ENCODE measurements at regions not wholly inside any gene's neighbourhood (a gene's known extent, or its start where the extent isn't known, plus 50 kb on each side); places are given as distances from the start of the nearest gene placed in this dataset.
A peak's percentile ranks its signal among the peaks of the same experiment; 100 is the strongest.

DNA sequence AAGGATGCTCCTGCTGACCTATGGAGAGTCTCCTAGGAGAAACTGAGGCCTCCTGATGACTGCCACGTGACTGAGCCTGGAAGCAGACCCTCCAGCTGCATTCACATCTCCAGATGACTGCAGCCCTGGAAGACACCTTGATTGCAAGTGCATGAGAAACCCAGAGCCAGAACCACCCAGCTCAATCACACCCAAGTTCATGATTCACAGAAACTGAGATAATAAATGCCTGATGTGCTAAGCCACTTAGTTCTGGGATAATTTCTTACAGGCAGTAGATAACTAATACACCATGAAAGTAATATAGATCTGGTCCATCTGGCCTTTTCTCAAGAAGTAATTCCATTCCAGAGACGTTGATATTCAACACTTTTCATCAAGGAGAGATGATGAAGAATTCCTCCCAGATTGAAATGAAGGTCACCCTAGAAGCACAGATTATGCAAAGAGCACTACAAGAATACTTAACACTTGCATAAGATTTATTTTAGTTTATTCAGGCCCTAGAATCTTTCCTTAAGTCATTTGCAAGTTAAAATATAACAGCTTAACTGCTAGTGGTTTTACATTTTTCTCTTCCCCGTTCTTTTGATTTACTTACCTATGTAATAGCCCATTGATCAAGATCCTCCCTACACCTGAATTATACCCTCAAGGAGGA is 208.2 kb upstream of the INHBA start:
- DNase-seq (ENCODE audit: low read depth): peak; percentile 44

DNA sequence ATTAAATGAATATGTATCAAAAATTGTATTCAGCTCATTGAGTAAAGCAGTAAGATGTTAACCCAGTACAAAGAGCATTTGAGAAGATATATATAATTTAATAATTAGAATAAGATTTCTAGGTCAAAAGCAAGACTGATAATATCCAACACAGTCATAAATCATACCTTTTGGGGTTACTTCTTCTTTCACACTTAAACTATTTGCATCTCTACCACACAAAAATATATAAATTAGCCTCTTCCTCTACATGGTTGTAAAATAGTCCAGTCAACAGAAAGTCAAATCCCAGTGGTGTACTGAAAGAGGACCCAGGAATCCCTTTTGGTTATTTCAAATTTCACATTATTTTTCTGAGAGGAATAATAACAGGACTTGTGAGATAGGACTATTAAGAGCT is 204.6 kb upstream of the INHBA start:
- no peak for DNase-seq (ENCODE audit: low read depth)

DNA sequence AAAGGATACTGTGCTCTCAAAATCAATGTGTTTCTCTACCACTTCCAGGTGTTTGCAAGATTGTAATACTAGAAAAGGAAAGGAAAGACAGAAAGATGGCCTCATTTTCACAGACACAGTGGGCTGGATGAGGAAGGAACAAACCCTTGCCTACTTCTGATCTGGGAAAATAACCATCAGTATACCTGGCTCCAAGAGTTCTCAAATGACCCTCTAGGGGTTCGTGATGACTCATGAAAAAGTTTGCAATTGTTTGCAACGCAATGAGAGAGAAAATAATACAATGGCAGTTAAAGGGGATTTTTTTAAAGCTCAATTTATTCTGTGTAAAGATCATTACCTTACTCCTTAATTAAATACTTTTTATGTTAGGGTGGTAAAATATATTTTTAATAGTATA is 197.6 kb upstream of the INHBA start:
- no peak for DNase-seq (ENCODE audit: low read depth)

DNA sequence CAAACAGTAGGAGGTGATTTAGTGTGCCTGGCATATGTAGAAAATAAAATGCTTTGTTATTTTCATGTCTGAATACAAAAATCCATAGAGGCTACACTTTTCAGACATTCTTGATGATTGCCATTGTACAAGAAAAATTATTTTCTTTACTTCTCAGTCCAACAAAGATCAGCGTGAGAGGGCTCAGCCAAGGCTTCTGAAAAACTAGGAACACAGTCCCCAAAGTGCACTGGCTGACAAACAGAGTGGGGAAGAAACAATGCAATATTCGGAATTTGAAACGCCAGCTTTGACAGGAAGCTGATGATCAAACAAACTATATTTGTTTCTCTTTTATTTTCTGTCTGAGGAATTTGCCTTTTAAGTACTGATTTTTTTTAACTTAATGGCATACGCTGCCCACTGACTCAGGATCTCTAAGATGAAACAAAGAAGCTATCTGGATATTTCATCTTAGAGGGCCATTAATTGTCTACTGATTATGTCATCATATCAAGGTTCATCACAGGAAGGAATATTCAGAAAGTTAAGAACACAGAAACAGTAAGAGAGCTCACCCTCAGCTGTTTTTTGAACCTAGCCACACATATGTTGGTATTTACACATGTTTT is 197.0 kb upstream of the INHBA start:
- DNase-seq (ENCODE audit: low read depth): no peak

DNA sequence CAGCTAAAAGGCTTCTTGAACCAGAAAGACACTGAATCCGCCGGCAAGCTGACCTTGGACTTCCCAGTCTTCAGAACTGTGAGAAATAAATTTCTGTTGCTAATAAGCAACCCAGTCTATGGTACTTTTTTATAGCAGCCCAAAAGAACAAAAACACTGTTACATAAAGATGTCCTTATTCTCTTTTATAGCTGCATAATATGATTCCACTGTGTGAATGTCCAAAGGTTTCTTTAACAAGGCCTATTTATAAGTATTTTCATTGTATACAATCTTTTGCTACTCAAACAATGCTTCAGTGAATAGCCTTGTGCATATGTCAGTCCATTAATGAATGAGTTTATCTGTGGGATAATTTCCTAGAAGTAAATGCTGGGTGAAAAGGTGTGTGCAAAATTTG is 190.8 kb upstream of the INHBA start:
- no peak for DNase-seq (ENCODE audit: low read depth)

DNA sequence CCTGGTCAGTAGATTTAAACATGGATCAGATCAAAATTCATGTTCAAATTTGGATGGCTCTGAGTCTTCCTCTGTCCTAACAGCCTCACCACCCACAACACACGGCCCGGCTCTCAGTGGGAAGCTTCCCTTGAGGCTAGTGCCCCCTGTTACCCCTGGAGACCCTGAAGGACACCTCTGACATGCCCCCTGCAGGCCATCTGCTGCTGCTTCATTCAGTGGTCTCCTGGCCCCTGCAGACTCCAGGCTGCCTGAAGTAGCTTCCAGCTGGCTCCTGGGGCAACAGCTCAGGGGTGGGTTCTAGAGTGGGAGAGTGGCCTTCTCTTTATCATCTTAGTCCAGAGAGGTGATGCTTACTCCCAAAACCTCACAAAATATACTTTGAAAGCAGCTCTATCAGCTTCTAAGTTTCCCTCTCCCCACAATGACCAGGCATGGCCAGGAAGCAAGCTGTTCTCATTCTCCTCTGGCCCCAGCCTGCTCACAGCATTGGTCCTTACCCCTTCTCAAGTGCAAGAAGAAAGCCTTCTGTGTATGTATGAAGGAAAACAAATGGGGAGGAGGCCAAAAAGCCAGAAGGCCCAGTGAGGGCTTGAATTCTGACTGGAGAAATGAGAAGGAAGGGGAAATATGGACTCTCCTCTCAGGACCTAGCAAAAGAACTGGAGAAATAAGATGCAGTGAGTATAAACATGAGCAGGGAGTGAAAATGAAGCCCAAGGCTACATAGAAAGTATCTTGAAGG is 189.6 kb upstream of the INHBA start:
- DNase-seq (ENCODE audit: low read depth): no peak

DNA sequence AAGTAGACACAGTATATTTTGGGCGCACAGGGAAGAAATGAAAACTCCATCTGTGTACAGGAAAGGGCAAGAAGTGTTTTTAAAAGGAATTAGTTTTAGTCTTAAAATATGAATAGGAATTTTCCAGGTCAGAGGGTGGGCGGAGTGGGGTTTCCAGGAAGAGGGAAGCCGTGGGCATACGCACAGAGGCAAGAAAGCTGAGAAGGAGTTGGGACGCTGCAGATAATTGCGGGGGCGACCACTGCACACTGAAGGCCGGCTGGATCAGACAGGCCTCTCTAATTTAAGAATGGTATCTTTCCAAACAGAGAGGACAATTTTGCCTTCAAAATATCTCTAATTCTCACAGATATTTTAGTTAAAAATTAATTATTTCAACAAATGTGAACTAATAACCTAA is 189.1 kb upstream of the INHBA start:
- no peak for DNase-seq (ENCODE audit: low read depth)

DNA sequence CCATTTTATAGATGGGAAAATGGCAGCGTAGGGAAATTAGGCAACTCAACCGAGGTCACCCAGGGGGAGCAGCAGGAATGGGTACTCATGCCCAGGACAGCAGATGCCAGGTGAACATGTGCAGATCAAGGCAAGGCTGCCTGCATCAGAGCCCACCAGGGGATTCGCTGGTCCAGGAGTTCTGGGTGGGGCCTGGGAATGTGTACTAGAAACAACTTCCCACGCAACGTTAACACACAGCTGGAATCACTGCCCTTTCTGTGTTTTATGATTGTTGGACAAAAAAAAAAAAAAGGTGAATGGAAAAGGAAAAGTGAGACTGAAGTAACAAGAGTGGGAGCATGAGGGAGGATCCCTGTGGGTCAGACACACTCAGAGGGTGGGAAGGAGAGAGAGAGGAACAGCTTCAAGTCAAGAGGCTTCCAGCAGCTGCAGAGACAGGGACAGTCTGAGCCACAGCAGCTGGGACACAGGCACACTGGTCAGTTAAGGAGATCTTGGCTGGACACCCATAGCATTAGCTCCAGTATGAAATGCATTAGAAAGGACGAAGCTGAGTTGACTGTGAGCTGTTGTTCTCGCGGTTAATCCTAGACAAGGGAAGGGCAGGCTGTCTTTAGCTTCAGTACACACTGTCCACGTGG is 187.9 kb upstream of the INHBA start:
- DNase-seq (ENCODE audit: low read depth): no peak

DNA sequence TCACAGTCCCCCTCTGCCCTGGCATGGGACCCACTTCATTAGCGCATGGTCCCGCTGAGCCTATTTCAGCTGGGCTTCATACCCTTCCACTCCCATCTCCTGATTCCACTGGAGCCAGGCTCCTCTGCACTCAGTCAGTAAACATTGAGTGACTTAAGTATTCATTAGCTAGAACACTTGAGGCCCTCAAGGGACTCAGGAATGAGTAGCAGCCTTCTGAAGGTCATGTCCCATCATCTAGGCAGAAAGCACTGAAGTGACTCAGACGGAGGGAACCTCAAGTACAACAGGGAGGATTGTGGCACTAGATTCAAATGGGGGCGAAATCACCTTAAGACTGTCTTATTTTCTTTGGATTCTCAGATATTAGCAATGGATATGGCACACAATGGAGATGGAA is 186.6 kb upstream of the INHBA start:
- peak; percentile 82 for DNase-seq (ENCODE audit: low read depth)

DNA sequence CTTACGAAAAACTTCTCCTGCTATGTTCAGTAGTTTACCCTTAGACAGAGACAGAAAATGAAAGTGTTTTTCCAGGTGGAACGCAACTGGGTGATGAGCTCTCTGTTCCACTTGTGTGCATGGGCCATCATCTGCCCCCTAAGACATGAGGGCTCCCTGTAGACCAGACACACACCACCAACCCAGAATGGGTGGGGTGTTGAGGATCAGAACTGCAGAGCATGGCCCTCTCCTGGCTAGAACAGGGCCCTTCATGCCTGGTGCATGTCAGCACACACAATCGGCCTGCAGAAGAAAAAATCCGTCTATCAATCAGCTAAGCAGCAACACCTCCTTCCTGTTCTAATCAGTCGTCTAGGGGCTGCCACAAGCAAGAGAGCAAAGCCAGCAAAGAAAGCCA is 186.2 kb upstream of the INHBA start:
- DNase-seq (ENCODE audit: low read depth): no peak

DNA sequence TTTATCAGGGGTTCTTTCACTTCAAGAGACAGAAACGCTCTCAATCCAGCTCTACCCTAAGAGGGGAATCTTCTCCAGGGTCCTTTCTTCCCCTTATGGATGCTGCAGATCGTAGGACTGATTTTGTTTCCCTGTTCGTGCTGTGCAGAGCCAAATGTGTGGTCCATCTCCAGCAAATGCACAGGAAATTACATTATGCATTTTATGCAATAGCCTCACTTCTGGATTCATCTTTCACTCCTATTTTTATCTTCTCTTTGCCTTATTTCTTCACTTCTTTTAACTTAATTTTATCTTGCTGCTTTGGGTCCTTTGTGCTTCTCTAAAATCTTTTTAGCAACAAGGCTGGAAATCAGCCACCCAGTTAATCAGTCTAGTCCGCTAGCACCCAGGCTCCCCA is 184.5 kb upstream of the INHBA start:
- DNase-seq (ENCODE audit: low read depth): no peak

DNA sequence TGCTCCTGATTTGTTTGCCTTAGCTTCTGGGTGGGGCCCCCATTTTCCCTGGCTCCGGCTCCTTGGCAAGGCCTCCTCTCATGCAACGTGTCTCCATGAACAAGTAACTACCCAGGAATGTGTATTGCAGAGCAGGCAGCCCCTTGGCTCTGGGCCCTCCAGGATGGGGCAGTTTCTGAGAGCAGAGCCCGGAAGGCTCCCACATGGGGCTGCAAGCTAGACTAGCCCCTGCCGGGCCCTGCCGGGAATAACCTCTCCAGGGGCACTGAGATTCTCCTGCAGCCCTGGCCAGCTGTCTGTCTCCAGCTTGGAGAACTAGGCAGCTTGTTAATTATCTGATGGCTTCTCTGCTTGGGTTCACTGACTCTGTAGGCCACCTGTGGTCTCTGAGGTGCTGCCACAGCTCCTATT is 184.0 kb upstream of the INHBA start:
- DNase-seq (ENCODE audit: low read depth): peak; percentile 76

DNA sequence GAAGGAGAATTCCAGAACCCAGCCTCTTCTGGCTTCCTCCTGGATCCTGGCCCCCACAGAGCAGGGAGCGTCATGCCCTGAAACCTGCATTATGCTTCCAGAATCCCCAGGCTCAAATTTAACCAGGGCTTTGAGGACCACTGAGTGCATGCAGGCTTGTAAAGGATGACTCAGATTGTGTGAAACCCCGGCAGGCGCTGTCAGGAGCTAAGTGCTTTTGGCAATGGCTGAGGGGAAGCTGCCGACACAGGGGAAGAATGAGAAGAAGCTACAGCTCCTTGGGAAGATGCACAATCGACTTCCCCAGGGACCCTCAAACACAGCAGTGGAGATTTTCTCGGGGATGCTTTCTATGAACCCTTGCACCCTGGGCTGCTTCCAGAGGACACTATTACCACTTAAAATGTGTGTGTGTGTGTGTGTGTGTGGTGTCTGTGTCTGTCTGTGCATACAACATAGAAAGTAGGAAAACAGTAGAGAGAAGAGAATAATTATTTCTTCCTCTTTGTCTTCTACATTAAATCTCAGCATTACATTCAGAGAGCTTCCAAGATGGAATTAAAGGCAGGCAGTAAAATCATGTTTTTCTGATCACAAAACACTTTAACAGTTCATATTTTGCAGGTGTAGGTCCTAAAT is 183.5 kb upstream of the INHBA start:
- peak; percentile 68 for DNase-seq (ENCODE audit: low read depth)

DNA sequence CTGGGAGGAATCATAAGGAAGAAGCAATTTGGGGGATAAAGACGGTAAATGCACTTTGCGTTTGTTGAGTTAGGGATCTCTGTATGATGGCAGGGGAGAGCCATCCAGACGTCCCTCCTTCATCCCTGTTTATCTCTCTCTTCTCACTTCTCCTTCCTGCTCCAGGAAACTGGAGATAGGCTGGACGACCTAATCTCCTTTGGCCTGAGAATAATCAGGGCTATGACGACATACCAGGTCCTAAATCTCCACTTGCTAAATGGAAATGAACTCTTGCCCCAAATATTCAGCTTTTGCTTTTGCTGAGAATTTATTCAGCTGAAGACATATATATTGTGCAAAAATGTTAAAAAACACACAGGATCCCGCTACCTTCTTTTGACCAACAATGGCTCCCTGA is 182.9 kb upstream of the INHBA start:
- DNase-seq (ENCODE audit: low read depth): no peak

DNA sequence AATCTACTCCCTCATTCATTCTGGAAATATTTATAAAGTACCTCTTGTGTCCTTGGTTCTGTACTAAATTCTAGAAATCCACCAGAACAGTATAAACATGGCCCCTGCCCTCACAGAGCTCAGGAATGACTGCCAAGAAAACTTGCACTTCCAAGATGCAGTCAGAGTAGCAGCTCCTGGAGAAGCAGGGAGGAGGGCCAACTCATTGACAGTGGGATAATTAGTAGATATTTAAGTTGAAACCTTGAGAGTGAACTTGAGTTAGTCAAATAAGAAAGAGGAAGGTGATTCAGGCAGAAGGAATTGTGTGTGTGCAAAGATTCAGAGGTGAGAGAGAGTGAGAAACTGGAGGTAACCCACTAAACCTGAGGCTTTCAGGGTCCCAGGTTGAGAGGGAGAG is 182.2 kb upstream of the INHBA start:
- DNase-seq (ENCODE audit: low read depth): peak; percentile 69

DNA sequence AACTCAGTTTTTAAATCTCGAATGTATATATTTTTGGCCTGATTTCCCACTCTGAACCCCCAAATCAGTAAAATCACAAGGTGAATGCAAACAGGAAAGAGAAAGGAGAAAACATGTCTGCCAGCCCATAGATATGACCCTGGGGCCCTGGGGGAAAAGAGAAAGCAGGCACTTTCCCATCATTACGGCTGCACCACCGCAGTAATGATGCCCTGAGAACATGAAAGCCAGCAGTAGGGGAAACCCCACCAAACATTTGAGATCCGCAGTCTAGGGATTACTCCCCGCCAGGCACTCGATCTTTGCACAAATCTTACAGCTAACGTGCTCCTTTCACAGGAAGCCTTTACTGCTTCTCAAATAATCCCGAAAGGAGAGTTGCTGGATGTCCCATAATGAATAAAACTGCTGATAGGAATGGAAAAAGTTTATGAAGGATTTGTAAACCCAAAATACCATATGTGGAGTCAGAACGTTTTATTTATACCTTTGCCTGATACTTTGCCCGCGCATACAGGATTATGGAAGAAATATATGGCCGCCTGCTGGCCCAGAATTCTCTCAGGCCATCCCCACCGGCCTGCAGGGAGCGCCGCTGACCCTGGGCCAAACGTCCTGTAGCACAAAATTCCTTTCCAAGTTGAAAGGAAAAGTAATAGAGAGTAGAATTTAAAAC is 180.0 kb upstream of the INHBA start:
- DNase-seq (ENCODE audit: low read depth): no peak

DNA sequence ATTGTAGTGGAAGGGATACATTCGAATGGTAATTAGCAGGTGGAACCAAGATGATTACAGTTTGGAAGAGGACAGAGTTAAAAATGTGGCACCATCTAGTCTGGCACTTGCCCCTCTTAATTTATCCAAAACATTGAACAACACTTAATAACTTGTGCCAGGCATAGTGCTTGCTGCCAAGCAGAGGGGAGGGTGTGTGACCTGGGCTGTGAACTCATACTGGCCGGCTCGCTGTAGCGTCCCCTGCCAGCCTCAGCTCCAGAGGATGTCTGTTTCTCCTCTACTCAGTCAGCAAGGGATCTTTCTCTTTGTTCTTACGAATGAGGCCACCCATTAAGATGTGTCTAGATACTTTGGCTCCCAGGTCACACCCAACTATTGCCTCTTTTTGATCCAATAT is 179.4 kb upstream of the INHBA start:
- DNase-seq (ENCODE audit: low read depth): no peak

DNA sequence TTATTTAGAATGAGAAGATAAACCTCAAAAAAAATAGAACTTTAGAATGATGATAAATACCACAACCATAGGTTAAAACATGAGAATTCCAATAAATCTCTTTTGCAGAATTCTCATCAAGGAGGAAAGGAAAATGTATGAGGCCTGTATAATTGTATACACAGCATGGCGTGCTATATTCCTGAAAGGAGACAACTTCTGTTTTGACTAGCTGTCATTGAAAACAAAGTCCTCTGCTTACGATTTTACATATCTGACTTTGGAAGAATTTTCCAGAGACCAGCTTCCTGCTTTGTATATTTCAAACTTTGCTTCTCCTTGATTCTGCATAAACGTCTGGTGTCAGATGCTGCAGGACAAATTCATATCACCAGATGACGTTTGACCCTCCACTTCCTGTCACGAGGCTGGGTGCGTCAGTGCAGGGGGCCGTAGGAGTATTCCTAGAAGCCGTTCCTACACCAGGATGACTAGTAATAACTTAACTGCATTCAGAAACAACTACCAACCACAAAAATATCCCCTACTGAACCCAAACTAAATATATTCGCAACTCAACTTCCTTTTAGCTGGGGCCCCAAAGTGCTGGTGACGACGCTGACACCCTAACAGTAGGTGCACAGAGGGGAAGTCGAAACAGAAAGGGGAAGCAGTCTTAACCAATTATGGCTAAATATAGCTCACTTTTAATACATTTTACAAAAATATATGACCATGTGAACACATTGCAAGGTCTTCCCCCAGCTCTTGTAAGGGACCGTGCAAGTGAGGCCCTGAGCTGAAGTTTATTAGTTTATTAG is 178.6 kb upstream of the INHBA start:
- no peak for DNase-seq (ENCODE audit: low read depth)

DNA sequence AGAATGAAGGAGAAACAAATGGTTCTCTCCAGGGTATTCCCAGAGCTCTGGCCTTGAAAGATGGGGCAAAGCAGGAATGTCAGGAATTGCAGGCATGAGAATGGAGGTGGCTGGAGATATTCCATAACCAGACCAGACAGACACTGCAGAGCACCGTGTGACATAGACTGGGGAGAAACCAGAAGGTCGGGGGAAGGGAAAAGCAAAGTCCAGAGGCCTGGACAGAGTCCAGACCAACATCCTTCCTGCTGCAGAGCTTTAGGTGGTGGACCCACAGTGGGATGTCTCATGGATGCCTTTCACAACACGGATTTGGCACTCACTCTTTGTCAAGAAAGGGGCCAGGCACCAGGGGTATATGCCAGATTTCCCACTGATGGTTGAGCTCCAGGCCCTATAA is 177.2 kb upstream of the INHBA start:
- DNase-seq (ENCODE audit: low read depth): peak; percentile 87

DNA sequence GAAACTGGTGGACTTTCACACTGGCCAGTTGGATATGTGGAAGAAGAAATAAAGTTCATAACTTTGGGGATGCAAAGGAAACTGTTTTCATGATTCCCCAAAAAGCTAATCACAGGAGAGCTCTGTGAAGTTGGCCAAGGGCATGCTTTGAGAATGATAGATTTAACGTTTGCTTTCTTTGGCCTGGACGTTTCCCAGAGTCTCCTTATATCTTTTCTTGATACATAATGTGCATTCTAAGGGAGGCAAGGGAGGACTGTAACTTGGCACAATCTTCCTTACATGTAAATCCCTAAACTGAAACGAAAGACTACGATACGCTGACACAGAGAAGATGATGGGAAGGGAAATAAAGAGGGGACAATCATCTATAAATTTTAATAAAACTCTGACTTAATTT is 176.5 kb upstream of the INHBA start:
- DNase-seq (ENCODE audit: low read depth): no peak

All from renal cortical epithelial cell (primary cell).